ENCODE measurements at regions not wholly inside any gene's neighbourhood (a gene's known extent, or its start where the extent isn't known, plus 50 kb on each side); places are given as distances from the start of the nearest gene placed in this dataset.
"Not testable (repeated sequence)": the region's sequence is repeated elsewhere in the genome, so short reads cannot be mapped to it uniquely, and the experiment has no call there.

DNA sequence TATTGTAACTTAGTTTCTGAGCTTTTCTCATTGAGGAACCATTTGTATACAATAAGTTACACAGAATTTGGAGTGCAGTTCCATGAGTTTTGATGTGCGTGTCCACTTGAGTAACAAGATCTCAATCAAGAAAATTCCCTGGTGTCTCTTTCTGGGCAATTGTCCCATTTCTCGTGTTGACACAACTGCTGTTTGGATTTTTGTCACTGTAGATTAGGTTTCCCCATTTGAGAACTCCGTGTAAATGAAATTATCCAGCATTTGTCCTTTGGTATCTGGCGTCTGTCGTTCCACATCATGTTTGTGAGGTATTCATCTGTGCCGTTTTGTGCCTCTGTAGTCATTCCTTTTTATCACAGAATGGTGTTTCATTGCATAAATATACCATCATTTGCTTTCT, 547.0 kb downstream of the TBC1D22A start:
- TF ChIP-seq, protein P1, sequence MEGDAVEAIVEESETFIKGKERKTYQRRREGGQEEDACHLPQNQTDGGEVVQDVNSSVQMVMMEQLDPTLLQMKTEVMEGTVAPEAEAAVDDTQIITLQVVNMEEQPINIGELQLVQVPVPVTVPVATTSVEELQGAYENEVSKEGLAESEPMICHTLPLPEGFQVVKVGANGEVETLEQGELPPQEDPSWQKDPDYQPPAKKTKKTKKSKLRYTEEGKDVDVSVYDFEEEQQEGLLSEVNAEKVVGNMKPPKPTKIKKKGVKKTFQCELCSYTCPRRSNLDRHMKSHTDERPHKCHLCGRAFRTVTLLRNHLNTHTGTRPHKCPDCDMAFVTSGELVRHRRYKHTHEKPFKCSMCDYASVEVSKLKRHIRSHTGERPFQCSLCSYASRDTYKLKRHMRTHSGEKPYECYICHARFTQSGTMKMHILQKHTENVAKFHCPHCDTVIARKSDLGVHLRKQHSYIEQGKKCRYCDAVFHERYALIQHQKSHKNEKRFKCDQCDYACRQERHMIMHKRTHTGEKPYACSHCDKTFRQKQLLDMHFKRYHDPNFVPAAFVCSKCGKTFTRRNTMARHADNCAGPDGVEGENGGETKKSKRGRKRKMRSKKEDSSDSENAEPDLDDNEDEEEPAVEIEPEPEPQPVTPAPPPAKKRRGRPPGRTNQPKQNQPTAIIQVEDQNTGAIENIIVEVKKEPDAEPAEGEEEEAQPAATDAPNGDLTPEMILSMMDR (IDR thresholded peaks at IDR 0.05; ENCODE audit: borderline replicate concordance, insufficient read depth, low read depth, low read length), result no peak
- no peak overlapping the region for H3K4me3 ChIP-seq (ENCODE audit: low read depth, low read length)

DNA sequence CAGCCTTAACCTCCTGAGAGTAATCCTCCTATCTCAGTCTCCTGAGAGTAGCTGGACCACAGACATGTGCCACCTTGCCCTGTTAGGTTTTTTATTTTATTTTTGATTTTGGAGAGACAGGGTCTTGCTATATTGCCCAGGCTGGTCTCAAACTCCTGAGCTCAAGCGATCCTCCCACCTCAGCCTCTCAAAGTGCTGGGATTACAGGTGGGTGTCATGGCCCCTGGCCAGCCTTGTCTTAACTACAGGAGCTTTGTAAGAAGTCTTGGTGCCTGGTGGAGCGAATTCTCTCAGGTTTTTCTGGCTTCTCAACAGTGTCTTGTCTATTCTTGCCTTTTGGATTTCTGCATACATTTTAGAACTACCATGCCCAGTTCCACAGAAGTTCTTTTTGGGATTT, 546.4 kb downstream of the TBC1D22A start:
- TF ChIP-seq, protein P1 (IDR thresholded peaks at IDR 0.05; ENCODE audit: borderline replicate concordance, insufficient read depth, low read depth, low read length), result no peak
- H3K4me3 ChIP-seq (ENCODE audit: low read depth, low read length), result no peak overlapping the region

DNA sequence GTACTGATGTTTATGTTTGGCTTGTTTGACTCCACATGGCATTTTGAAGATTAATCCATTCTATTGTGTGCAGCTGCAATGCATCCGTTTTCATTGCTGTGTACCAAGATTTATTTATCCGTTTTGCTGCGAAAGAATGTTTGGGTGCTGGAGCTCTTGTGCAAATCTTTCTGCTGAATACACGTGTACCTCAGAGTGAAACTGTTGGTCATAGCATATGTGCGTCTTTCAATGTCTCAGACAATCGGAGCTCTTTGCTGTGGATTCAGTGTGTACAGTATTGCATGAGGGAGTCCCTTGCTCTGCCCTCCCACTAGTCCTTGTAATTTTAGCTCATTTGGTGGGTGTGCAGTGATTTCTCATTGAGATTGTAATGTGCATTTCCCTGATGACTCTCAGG, 545.4 kb downstream of the TBC1D22A start:
- H3K4me3 ChIP-seq (ENCODE audit: low read depth, low read length), result no peak overlapping the region
- TF ChIP-seq, protein P1 (IDR thresholded peaks at IDR 0.05; ENCODE audit: borderline replicate concordance, insufficient read depth, low read depth, low read length), result no peak

DNA sequence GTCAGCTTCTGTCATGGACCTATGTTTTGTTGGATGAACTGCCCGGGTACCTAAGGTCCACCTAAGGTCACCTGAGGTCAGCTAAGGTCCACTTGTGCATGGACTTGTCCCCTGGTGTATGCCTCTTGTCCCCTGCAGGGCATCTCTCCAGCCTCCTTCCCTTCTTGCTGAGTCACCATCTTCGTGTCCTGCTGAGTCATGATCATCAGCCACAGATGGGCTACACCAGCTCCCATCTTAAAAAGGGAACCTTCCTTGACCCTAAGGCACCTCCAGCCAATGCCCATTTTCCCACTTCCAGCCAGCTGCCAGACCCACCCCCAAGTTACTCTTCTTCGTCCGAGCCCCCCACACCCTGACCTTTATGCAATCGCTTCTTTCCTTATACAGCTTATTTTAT, 544.9 kb downstream of the TBC1D22A start:
- TF ChIP-seq, protein P1 (IDR thresholded peaks at IDR 0.05; ENCODE audit: borderline replicate concordance, insufficient read depth, low read depth, low read length), result no peak
- no peak overlapping the region for H3K4me3 ChIP-seq (ENCODE audit: low read depth, low read length)

DNA sequence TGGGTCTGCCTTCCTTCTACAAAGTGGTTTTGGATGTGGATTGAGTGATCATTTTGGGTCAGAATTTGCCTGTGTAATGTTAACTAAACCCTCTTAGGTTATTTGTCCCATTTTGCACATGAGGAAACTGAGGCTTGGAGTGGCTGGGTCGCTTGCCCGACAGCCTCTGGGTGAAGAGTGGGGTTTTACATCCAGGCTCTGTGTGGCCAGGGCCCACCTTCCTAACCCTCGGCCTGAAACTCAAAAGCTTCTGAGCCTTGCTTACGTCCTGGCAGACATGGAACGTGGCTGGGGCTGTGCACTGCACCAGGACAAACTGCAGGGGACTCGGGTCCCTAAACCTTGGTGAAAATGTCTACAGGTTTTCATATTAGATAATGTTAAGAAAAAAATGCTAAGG, 542.4 kb downstream of the TBC1D22A start:
- TF ChIP-seq, protein P1 (IDR thresholded peaks at IDR 0.05; ENCODE audit: borderline replicate concordance, insufficient read depth, low read depth, low read length), result no peak
- H3K4me3 ChIP-seq (ENCODE audit: low read depth, low read length), result no peak overlapping the region

DNA sequence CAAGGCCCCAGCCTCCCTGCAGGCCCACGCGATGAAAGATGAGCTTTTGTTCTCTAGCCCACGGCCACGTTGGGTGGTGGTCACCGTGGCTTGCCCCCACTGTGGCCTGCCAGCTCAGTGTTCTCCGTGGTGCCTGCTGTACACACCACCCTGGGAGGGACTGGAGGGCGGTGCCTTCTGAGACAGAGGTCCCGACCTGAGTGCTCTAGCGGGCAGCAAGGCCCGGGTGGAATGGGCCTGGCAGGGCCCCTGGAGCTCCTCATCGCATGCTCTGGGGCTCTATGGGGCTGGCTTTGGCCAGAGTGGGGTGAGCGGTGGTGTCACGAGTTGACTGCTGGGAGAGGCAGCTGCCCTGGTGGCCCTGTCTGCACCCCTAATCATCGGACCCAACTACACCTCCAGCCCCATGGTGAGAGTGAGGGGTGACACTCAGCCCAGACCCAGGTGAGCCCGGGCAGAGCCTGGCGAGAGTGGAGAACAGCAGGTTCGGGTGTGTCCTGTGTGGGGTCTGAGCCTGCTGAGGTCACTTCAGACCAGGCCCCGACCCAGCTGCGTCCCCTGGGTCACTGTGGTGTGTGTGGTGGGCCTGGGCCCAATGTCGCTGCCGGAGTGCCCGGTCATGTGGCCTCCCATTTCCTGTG, 541.9 kb downstream of the TBC1D22A start:
- TF ChIP-seq, protein P1 (IDR thresholded peaks at IDR 0.05; ENCODE audit: borderline replicate concordance, insufficient read depth, low read depth, low read length), result no peak

DNA sequence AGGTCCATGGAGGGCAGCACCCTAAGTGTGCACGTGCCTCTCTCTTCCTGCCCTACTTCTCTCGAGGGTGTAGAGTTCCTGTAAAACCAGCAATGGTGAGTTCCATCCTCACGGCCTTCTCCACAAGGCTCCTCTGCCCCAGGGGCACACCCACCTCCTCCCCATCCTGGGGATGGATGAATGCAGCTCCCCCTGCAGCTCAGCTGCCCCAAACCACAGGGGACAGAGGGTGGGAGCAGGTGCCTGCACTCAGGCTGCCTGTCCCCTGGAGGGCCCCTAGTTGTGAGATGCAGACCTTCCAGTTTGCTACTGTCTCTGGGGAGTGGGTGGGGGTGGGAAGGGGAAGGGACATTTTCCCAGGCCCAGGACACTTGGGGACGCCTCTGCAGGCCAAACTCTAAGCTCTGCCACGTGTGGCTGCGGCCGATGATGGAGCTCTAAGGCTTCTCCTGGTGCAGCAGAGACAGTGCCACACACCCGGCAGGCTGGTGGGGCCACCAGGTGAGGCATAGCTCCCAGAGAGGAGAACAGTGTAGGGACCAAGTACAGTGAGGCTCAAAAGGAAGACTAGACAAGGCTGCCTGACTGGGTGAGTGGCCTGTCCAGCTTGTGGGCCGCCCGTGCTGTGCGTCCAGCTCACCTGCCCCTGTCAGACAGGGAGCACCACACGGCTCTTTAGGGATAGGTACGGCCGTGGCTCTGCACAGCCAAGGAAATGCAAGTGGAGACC, 540.9 kb downstream of the TBC1D22A start:
- no peak overlapping the region for H3K4me3 ChIP-seq (ENCODE audit: low read depth, low read length)
- TF ChIP-seq, protein P1 (IDR thresholded peaks at IDR 0.05; ENCODE audit: borderline replicate concordance, insufficient read depth, low read depth, low read length), result no peak

More for the DNA sequence above, 541.9 kb downstream of the TBC1D22A start:
- H3K4me3 ChIP-seq (ENCODE audit: low read depth, low read length), result no peak overlapping the region

DNA sequence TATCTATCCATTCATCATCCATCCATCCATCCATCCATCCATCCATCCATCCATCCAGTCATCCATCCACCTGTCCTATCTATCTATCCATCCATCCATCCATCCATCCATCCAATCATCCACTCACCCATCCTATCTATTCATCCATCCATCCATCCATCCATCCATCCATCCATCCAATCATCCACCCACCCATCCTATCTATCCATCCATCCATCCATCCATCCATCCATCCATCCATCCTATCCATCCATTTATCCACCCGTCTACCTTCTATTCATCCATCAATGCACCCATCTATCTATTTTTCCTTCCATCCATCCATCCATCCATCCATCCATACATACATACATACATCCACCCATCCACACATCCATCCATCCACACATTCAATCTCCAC, 540.1 kb downstream of the TBC1D22A start:
- not testable (repeated sequence) for H3K4me3 ChIP-seq (ENCODE audit: low read depth, low read length)
